Activated CD4-positive, alpha-beta T cell treated with anti-CD3 and anti-CD28 coated beads for 4 hours (primary cell): ENCODE measurements at regions not wholly inside any gene's neighbourhood (a gene's known extent, or its start where the extent isn't known, plus 50 kb on each side); places are given as distances from the start of the nearest gene placed in this dataset.

Experiments used
- DNase-seq, 2 donors: peaks; one replicate each; pipeline ENCODE4 v3.0.0-alpha.2; 2020

DNA sequence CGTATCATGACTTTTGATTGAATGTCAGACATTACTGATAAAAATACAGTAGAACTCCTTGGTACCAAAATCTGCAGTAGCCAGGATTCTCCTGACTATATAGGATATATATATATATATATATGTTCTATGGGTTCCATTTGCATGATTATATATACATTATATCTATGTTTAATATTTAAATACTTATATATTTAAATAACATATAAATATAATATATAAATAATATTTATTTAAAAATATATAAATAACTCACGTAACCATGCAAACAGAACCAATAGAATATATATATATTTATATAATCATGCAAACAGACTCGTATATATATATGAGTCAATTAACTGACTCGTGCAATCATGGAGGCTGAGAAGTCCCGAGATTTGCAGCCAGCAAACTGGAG, 278.8 kb upstream of the PLXNA2 start:
- no peak for DNase-seq

- no peak for DNase-seq
Measured at GRCh38 chr1:208524376-208524775, 280.2 kb upstream of the PLXNA2 start.

DNA sequence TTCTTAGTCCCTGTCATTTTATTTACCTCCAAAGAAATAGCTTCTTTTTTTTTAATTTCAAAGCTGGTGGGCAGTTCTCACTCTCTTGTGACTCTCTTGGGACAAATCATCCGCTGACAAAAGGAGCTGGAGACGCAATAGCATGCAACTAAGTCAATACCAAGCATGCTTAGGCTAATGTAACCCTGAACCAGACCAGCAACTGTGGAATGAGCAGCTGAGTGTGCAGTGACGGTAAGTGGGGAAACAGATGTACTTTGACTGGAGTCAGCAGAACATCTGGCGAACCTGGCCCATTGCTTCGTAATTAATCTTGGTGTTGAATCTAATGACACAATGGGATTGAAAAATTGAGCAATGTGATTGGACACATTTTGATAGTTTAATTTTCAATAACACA, 280.7 kb upstream of the PLXNA2 start:
- no peak for DNase-seq

DNA sequence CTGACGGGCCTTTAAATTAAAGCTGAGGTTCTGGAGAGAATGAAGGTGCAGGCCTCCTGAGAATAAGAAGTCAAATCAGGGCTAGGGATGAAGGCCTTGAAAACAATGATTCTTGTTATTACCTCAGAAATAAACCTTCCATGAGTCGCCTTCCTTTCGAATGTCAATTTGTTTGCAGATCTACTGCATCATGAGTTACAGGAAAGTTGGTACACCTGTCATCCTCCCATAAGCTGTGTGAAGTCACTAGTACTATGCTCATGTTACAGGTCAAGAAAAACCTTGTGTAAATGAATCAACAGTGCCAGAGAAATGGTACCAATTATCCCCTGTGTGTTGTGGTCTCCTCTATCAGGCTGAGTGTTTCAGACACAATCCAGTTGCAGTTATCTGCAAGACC, 281.2 kb upstream of the PLXNA2 start:
- no peak for DNase-seq

DNA sequence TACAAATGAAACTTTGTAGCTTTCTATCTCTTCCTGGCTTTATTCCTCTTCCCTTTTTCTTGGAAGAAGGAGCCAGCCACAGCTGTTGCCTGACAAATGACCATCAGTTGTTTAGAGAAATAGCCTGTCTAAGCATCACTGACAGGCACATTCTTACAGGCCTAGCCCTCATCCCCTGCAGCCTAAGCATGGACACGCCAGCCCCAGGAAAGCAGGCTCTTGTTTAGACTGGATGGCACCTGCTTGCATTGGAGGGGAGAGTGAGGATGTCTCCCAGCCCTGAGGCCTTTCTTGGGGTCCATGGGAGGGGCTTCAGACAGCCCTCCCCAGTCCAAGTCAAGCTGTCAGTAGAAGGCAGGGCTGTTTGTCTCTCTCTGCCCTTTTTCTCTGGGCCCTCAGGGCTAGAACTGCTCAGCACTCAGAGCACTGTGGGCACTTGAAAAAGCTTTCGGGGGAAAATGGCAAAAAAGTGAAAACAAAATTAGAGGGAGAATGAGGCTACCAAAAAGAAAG, 282.5 kb upstream of the PLXNA2 start:
- no peak for DNase-seq

GRCh38 chr1:208527156-208527555, 283.0 kb upstream of the PLXNA2 start:
- DNase-seq, result no peak

DNA sequence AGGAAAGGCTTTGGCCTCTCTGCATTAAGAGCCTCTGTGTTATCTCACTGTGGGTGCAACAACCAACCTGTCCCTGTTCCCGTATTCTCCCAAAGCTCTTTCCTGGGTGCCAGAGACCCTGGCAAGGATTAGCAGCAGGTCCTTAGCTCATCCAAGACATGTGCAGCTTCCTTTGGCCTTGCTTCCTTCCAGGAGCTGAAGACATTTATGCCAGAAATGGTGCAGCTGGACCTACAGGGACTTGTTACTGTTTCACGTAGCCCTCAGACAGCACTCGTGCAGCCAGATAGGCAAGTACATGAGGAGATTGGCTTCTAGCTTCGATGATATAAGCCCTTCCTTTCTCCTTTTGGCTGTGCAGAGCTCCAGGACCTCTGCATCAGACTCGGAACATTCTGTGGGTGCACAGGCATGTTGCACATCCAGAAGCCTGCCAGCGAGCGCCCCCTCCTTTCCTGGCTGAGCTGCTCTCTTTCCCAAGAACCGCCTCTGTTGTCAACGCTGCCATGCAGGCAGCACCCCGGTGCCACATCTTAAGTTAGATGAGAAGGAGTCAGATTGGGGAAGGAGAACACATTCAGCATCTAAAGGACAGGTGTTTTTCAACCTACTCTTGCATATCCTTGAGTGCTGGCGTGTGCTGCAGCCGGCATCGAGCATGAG, 284.5 kb upstream of the PLXNA2 start:
- no peak for DNase-seq

- no peak for DNase-seq
Measured at GRCh38 chr1:208531003-208531750, 287.0 kb upstream of the PLXNA2 start.

- no peak for DNase-seq
Measured at GRCh38 chr1:208533746-208534598, 289.8 kb upstream of the PLXNA2 start.

DNA sequence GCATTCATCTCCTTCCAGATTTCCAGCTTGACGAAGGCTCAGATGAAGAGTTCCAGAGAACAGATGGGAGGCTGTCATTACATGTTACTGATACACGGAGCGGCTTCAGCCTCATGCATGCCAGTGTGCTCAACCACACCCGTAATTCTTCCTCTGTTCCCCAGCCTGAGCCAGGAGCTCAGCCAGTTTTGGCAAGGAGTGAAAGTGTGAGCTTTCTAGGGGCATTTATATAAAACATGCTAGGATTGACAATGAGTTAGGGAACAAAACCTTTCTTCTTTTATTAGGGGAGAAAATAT, 290.4 kb upstream of the PLXNA2 start:
- no peak for DNase-seq

DNA sequence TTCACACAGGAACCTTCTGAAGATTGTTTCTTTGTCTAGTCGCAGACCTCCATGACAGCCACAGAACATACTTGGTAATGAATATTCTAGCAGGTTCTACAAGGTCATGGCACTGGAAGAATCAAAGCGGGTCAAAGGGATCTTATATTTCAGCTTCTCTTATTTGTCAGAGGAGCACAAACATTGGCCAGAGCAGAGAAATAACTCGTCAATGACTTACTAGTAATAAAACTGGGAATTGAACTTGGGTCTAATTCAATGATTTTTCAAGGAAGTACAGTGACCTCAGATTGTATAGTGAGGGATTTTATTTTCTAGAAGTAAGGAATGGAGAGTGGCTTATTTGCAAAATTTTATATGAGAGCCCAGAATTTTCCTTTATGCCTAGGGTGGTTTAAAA, 290.8 kb upstream of the PLXNA2 start:
- DNase-seq, result no peak

DNA sequence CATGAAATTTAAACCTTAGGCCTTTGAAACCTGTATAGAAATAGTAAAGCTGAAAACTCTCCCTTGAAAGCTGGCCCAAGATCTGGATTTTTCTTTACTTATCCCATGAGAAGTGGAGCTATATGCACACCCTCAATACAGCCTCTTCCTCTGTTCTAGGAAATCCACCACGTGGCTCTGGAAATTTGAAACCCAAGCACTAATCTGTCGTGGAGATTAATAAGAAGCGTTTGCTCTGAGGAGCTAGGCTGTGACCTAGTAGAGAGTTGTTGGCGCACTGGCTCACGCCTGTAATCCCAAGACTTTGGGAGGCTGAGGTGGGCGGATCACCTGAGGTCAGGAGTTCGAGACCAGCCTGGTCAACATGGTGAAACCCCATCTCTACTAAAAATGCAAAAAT, 291.3 kb upstream of the PLXNA2 start:
- DNase-seq, result no peak

GRCh38 chr1:208536212-208536611, 292.0 kb upstream of the PLXNA2 start:
- DNase-seq, result no peak

- DNase-seq, result no peak
Measured at GRCh38 chr1:208537198-208537597, 293.0 kb upstream of the PLXNA2 start.

DNA sequence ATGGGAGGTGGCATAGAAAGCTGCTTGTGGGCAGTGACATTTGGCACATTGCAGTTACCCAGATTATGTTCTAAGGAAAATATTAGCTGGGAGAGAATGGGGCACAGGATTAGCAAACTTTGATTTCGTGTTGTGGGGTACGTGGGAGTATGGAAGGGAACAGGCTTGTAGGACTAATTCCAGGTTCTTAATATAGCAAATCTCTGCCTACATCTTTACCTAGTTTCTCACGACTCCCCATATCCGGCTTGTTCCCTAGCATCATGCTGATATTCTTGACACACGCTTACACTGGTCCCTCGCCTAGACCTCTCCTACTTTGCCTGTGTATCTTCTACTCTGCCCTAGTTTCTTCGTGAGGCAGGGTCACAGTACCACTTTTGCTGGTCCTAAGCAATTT, 293.9 kb upstream of the PLXNA2 start:
- no peak for DNase-seq

DNA sequence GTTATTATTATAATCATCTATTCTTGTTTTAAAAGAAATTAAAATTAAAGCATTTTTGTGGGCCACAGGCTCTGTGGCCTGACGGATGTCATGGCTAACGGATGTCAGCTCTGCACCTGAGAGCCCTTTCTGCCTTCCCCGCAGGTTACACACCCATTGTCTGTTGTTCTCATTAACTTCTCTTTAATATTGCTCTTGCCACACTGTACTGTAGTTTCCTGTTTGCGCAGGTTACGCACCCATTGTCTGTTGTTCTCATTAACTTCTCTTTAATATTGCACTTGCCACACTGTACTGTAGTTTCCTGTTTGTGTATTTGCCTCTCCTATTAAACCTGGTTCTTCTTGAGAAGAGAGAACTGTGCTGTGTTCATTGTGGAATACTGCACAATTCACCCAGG, 294.4 kb upstream of the PLXNA2 start:
- DNase-seq, result no peak

DNA sequence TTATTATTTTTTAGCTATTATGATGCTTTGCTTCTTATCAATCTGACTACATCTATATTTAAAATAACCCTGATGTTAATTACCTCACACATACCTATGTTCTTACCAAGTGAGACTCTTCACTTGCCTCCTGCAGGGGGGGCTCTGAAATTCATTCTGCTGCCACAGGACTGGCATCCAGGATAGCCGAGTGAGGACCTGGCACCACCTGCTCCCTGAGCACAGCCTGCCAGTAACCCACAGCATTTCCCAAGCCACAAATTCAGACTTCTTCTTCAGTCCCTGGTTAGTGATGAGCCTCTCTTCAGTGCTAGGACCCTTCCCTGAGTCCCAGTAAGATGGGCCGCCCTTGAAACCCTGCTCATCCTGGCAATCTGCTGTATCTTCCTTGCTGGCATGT, 296.5 kb upstream of the PLXNA2 start:
- DNase-seq, result no peak

GRCh38 chr1:208541225-208541855, 297.2 kb upstream of the PLXNA2 start:
- DNase-seq, result no peak

DNA sequence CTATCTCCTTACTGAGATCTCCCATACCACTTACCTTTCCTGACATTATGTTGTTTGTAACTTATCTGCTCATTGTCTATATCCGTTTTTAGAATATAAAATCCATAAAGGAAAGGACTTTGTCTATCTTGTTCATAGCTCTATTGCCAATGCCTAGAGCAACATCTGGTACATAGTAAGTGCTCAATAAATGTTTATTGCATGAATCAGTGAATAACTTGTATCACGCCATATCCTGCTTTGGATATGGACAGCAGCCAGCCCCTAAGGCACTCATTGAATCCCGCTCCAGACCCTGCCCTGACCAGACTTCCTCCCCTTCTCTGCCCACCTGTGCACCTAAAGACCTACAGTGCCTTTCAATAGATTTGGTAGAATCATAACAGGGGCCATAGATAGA, 298.1 kb upstream of the PLXNA2 start:
- no peak for DNase-seq

DNA sequence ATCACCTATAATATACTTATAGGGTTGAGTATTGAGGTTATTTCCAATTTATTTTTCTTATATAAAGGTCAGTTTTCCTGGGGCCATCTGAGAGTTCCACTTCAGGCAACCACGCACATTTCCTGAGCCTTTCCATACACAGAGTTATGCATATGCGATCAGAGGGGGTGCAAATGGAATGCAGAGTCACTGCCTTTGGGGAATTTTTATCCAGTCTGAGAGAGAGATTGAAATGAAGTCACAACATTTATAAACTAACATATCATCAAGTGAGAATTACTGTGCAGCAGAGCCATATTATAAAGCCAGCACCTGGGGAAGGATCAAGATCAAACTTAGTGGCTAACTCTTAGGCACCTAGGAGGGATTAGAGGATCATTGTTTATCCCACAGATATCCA, 299.9 kb upstream of the PLXNA2 start:
- no peak for DNase-seq

GRCh38 chr1:208544794-208545193, 300.6 kb upstream of the PLXNA2 start:
- DNase-seq, result no peak

GRCh38 chr1:208551024-208551423, 306.8 kb upstream of the PLXNA2 start:
- DNase-seq, result no peak

- no peak for DNase-seq
Measured at GRCh38 chr1:208551633-208552320, 307.6 kb upstream of the PLXNA2 start.
